HG02885 (cell line): ENCODE measurements at regions not wholly inside any gene's neighbourhood (a gene's known extent, or its start where the extent isn't known, plus 50 kb on each side); places are given as distances from the start of the nearest gene placed in this dataset.

ENCODE experiments used
- ATAC-seq: cut with Tn5 transposase; IDR thresholded peaks from one replicate; pipeline ENCODE4 v1.9.1; 2021; ENCODE audit warnings: mild to moderate bottlenecking; ENCODE audit not compliant: unreplicated experiment, poor library complexity

DNA sequence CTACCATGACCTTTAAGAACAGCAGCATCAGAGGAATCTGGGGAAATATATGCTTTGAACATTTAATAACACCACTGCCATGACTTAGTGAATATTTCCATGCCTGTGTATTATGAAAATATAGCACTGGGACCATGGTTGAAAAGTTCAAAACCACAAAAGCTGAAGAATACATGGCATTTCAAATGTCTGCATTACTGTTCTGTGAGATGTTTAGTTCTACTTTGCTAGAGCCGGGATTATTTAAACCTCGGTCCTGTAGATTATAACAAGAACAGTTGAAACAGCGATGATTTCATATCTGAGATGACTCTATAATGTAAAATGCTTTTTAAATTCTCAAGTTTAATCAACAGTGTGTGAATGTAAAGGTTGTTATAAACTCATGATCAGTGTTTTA is 126.7 kb upstream of the AGA start:
- no peak for ATAC-seq

- ATAC-seq: no peak
Observed at GRCh38 chr4:177569434-177569833, 127.2 kb upstream of the AGA start.

DNA sequence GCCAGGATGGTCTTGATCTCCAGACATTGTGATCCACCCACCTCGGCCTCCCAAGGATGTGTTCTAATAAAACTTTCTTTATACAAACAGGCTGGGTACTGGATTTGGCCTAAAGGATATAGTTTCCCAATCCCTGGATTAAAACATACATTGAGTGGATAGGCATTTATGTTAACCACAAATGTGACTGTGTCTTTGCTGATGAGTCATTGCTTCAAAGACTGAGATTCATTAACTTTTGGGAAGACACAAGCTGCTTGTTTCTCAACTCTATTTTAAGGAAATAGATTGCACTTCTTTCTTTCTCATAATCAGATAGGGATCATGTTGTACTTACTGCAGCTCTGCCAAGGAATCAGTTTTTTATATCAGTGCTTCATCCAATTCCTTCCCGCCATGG is 131.3 kb upstream of the AGA start:
- no peak for ATAC-seq

- no peak for ATAC-seq
Observed at GRCh38 chr4:177574446-177574845, 132.2 kb upstream of the AGA start.

- no peak for ATAC-seq
Observed at GRCh38 chr4:177579649-177580048, 137.4 kb upstream of the AGA start.

DNA sequence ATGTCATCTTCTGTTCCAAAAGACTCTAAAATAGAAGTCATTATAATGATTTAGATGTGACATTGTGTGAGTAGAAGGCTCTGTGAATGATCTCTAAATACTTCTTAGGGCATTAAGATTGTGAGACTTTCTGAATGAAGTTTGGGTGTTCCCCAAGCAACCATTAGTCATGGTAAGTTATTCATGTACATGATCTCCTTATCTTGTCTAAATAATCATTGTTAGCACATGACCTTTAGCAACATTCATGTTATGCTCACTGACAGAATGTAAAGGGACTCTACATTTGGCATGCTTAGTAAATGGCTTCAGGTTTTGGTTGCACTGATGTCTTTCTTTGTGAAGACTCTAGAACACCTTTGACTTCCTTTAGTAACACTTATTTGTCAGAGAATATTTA is 140.8 kb upstream of the AGA start:
- ATAC-seq: no peak

GRCh38 chr4:177587989-177588388 is 145.8 kb upstream of the AGA start:
- ATAC-seq: no peak

GRCh38 chr4:177595386-177595785 is 153.1 kb upstream of the AGA start:
- ATAC-seq: no peak

- ATAC-seq: no peak
Observed at GRCh38 chr4:177596035-177596434, 153.8 kb upstream of the AGA start.

- no peak for ATAC-seq
Observed at GRCh38 chr4:177596991-177597390, 154.8 kb upstream of the AGA start.

- no peak for ATAC-seq
Observed at GRCh38 chr4:177605252-177605651, 163.0 kb upstream of the AGA start.

- no peak for ATAC-seq
Observed at GRCh38 chr4:177607111-177607573, 164.9 kb upstream of the AGA start.

- ATAC-seq: no peak
Observed at GRCh38 chr4:177611974-177612664, 169.9 kb upstream of the AGA start.

- ATAC-seq: no peak
Observed at GRCh38 chr4:177612684-177613083, 170.4 kb upstream of the AGA start.

- ATAC-seq: no peak
Observed at GRCh38 chr4:177632481-177632880, 190.2 kb upstream of the AGA start.

DNA sequence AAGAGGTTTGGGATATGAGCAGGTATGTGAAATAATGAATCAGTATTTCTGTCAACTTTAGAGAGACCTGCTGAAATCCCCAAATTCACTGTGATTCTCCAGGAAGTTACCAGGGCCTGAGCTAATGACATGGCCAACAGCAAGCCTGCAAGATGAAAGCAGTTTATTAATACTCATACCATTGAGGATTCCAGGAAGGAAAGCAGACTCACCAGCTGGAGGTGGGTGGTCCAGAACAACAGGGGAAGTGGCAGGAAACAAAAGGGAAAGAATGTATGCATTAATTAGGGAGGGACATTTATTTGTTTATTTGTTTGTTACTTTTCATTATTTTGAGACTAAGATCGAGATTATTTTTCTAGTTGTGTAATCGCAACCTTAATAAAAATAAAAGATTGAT is 196.6 kb upstream of the AGA start:
- ATAC-seq: no peak

DNA sequence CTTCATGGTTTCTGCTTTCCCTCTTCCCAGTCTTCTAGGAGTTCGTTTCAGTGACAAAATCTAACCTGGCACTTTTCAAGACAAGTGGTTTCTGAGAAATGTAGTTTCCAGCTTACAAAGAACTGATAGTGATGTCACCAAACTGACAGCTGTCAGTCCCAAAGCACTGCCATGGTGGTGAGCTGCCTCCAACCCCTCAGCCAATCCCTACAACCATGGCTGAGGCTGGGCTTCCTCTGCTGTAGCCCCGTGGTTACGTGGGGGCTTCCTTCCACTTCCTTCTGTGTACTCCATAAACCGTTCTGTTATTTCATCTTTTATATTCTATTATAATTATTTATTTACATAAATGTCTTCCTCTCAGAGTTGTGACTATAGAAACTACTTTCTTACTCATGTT is 198.6 kb upstream of the AGA start:
- ATAC-seq: no peak

- no peak for ATAC-seq
Observed at GRCh38 chr4:177660223-177660622, 218.0 kb upstream of the AGA start.

- no peak for ATAC-seq
Observed at GRCh38 chr4:177667687-177668086, 225.4 kb upstream of the AGA start.

DNA sequence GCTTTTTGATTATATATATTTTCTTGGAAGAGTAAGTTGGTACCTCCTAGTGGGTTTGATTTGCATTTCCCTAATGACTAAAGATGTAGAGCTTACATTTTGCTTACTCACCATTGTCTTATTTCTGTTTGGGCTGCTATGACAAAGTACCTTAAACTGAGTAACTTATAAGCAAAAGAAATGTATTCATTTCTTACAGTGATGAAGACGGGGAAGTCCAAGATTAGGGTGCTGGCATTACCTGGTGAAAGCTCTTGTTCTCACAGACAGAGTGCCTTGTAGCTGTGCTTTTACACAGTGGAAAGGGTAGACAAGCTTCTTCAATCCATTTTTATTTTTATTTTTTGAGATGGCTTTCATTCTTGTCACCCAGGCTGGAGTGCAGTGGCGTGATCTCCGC is 229.2 kb upstream of the AGA start:
- ATAC-seq: no peak

DNA sequence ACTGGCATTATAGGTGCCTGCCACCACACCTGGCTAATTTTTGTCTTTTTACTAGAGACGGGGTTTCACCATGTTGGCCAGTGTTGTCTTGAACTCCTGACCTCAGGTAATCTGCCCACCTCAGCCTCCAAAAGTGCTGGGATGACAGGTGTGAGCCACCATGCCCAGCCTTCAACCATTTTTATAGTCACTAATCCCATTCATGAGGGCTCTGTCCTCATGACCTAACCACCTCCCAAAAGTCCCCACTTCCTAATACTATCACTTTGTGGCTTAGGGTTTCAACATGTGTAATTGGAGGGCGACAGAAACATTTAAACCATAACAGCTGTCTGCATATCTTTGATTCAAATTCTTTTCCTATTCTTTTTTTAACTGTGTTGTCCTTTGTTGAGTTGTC is 229.6 kb upstream of the AGA start:
- no peak for ATAC-seq

- ATAC-seq: no peak
Observed at GRCh38 chr4:177673985-177674489, 231.8 kb upstream of the AGA start.
